GM19467 (cell line): ENCODE measurements at regions not wholly inside any gene's neighbourhood (a gene's known extent, or its start where the extent isn't known, plus 50 kb on each side); places are given as distances from the start of the nearest gene placed in this dataset.
"Not testable (repeated sequence)": the region's sequence is repeated elsewhere in the genome, so short reads cannot be mapped to it uniquely, and the experiment has no call there.

Source experiments
- ATAC-seq: cut with Tn5 transposase; IDR thresholded peaks from one replicate; pipeline ENCODE4 v1.9.1; 2021; ENCODE audit warnings: mild to moderate bottlenecking, moderate library complexity; ENCODE audit not compliant: unreplicated experiment

DNA sequence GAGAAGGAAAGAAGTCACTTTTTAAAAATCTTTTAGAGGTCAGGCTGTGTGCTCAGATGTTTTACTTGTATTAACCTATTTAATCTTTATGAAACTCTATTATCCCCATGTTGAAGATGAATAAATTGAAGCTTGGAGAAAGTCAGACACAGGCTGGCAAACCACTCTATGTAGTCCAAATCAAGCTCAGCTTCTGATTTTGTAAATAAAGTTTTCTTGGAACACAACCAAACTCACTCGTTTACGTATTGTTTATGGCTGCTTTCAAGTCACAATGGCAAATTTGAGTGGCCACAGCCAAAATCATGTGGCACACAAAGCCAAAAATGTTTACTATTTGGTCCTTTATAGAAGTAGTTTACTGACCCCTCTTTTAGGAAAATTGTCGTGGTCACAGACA, 596.0 kb upstream of the CDH11 start:
- no peak for ATAC-seq

DNA sequence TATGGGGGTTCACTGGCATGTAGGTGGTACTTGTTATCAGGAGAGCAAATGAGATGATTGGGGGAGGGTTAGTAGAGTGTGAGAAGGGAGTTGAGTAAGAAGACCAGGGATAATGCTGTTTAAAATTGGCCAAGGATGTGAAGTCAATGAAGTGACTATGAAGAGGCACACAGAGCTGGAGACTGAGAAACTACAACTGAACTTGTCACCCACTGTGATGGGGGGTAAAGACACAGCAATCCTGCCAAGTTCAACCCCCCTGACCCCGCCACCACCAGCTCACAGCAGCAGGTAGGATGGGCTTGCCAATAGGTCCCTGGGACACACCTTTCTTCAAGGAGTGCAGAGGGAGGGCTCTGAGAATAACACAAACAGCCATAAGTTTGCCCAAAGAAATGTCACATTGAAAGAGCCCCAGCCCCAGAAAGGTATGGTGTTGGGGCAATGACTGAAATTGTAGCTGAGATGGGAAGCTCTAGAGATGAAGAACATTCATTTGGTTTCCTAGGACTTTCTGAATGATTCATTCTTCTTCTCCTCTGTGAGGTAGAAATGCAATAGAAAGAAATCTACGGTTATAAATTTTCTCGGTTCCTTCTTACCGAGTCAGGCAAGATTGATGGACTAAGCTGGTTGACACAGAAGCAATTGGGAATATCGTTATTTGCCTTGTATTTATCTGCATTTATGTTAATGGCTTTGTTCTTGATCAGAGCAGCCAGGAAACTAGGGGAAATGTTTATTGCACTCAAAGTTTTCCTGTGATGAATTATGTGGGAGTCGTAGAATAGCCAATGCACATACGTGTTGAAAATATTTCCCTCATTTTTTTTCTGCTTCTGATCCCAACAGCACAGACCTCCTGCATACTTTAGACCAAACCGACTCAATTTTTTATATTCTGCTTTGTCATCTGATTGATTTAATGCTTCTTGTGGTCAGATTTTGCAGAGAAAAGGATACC, 595.2 kb upstream of the CDH11 start:
- no peak for ATAC-seq

DNA sequence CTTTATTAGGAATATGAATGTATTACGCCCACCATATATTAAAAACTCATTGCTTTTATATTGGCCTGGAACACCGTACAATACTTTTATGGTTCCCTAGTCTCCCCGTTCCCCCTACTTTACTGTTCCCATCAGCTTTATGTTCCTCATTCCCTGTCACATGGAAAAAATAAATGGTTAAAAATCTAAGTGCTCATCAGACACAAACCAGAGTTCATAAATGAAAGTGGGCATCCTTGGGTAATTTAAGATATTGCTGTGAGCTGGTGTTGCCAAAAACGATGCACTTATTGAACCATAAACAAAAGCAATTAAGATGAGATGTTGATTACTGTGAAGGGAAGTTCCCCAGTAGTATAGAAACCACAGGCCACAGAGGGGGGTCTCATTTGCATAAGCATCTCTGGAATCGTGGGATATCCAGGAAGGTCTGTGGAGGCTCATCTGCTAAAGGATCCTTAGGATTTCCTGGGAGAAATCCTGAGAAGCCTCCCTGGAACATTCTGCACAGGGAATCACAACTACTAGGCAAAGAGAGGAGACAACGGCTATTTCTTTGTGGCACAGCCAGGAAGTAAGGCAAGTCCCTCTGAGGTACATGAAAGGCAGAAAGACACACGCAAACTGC, 591.4 kb upstream of the CDH11 start:
- ATAC-seq, result no peak

DNA sequence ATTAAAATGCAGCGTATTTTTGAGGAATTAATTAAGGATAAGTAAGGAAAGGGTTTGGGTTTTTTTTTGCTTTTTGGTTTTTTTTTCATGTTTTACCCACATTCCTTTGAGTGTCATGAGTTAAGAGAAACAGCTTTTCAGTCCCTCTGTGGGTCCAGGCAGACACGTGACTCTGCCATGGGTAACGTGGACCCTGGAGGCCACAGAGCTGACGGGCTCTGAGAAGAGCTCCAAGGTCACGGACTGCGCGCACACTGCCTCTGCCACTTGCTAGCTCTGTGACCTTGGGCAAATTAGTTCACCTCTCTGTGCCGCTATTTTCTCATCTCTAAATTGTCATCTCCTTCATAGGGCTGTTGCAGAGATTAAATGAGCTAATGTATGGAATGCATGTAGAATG, 588.2 kb upstream of the CDH11 start:
- no peak for ATAC-seq

DNA sequence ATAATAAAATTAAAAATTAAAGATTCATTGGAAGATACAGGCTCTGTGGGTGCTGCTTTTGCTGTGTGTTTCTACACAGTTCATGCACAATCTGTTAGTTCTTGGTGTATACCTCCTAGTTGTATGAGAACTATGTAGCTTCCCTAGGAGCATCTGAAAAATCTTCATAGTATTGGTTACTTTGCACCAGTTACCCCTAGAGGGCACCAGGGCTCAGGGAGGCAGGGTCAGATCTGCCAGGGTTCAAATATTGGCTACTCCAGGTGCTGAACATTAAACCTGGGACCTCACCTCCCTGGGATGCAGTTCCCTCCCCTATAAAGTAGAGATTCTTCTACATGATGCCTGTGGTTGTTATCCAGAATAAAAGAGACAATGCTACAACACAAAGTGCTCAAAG, 583.0 kb upstream of the CDH11 start:
- ATAC-seq, result no peak

DNA sequence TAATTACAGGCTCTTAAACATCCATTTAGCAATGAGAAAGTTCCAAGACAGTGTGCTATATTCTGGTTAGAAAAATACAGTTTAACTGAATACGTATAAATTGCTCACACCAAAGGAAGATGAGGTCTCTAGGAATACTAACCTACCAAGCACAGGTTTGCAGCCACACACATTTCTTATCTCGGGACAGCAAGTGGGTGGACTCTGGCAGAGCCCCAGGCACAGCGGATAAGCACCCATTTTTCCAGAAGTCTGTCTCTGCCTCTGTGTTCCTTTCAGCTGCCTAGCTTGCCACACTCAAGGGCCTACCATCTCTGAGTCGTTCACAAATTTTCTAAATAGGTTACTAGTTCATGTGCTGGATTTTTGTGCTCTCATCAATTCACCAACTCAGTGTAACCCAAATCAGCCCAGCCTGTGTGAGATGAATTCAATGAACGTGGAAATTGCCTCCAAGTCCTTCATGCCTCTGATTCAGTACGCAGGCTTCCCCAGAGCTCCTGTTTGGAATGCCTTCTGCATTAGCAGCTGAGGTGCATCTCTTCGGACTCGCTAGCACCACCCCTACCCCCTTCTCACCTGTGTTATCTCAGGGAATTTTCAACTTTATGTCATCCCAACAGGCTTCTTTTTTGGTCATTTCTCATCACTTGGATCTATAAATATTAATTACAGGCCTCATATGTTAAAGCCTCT, 581.0 kb upstream of the CDH11 start:
- no peak for ATAC-seq

DNA sequence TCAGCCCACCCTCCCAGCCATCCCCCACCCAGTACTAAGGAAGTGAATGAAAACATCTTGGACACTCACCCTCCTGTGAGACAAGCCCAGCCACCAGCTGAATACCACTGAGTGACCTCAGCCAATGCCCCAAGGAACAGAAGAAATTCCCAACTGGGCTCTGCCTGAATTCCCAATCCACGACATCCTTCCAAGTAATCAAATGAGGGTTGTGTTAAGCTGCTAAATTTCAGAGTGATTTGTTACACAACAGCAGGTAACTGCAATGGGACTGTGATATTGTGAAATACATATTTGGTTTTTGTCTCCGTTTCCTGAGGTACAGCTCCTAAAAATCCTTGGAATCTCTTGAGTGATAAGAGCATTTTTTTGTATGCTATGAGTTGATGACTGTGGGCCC, 578.7 kb upstream of the CDH11 start:
- no peak for ATAC-seq

DNA sequence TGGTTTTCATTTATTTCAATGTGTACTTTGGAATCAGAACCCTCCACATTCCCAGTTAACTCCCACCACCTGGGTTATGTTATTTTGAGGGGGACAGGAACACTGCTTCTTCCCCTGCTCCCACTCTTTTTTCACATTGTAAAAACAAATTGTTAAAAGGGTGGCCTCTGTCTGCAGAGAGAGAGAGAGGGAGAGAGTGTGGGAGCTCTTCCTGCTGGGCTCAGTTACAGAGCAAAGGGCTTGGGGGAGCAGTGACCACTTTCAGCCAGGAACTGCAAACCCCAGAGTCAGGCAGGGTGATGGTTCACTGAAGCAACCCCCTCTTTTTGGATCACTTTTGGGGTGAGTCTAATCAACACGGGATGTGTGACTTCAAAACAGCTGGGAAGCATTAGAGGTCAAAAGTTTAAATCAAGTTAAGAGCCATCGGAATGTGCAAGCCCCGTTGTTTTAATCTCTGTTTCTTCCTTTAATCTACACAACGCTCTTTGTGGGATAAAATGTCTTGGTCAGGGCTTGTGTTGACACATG, 577.0 kb upstream of the CDH11 start:
- ATAC-seq, result no peak

DNA sequence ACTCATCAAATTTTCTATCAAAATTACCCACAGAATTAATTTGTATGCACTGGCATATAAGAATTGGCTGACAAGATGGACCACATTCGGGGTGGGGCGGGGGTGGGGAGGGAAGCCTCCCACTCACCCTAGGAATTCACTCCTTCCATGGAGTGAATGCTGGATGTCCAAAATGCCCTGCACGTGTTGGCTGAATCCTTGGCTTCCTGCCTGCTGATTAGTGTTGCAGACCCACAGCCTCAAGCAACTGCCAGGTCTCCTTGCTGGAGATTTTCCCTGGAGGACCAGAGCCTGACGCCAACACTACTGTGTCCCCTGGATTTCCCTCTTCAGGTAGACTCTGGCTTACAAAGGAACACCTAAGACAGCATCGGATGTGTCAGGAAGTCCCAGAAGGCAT, 575.7 kb upstream of the CDH11 start:
- ATAC-seq, result no peak

DNA sequence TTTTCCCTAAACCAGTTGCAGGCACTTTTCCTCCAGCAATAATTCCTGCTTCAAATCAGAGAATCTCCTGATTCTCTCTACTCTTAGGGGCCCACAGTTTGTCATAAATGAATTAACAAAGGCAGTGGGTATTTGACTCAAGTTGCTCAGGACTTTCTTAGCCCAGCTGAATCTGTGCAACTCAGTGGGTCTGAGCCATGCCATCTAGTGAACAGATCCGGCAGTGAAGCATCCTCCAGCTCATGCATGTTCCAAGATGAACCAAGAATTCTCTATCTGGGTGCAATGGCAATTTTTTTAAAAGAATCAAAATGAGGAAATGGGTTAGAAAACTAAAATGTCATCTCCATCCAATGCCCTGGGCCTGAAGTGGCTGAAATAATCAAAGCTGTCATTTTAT, 575.2 kb upstream of the CDH11 start:
- no peak for ATAC-seq

DNA sequence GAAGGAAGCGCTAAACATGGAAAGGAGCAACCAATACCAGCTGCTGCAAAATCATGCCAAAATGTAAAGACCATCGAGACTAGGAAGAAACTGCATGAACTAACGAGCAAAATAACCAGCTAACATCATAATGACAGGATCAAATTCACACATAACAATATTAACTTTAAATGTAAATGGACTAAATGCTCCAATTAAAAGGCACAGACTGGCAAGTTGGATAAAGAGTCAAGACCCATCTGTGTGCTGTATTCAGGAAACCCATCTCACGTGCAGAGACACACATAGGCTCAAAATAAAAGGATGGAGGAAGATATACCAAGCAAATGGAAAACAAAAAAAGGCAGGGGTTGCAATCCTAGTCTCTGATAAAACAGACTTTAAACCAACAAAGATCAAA, 570.0 kb upstream of the CDH11 start:
- ATAC-seq, result not testable (repeated sequence)

DNA sequence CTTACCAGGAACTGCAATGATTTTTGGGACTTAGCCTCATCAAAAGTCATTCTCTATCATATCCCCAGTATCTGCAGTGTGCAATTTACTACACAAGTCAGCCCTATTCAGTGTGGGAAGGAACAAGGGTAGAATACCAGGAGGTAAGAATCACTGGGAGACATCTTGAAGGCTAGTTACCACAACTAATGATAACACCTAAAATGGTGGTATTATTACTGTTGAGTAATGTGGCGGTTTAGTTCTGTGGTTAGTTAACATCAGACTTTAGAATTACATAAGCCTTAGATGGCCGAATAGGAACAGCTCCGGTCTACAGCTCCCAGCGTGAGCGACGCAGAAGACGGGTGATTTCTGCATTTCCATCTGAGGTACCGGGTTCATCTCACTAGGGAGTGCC, 567.9 kb upstream of the CDH11 start:
- no peak for ATAC-seq

DNA sequence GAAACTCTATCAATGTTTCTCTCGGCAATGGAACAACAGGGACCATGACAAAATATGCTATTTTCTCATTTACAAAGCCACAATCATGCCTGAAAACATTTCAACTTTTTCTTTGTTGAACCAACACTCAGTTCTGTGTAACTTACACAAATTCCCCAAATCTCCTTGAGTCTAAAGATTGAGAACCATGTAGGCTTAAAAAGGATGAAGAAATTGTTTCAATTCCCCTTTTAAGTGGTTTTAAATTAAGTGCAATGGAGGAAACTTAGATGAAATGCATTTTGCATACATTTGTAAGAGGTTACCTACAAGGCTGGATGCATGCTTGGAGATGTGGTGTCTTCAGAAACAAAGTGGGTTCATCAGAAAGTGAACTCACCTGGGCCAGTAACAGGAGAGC, 566.4 kb upstream of the CDH11 start:
- ATAC-seq, result no peak

DNA sequence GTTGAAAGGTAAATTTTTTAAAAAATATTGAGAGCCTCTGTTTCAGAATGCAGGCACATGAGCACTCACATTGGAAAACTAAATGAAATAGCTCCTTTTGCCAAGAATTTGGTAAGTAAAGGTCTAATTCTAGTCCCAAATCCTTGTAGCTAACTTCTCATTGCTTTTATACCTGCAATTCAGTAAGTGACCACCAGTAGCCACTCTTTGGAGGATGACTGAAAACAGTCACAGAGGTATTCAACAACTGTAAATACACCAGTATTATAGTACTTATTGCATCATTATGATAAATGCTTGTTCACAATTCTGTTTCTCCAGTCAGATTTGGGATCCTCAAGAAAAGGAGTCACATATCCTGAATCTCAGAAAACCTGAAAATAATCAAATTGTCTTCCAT, 562.4 kb upstream of the CDH11 start:
- ATAC-seq, result no peak

DNA sequence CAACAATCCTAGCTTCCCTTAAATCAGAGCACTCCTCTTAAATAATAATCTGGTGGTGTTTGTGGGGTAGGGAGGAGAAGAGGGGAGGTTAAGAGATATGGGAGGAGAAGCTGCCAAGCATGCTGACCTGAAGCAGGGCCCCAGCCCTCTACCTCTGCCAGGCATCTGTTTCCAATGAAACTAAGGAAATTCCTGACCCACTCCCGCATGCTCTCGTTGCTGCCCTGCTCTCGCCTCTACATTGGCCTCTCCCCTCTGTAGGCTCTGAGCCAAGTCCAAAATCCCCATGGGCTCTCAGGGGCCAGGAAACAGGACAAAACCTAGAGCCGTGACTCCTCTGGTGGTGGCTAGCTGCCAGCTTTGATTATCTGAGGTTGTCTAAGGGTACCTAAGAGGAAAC, 559.5 kb upstream of the CDH11 start:
- no peak for ATAC-seq

DNA sequence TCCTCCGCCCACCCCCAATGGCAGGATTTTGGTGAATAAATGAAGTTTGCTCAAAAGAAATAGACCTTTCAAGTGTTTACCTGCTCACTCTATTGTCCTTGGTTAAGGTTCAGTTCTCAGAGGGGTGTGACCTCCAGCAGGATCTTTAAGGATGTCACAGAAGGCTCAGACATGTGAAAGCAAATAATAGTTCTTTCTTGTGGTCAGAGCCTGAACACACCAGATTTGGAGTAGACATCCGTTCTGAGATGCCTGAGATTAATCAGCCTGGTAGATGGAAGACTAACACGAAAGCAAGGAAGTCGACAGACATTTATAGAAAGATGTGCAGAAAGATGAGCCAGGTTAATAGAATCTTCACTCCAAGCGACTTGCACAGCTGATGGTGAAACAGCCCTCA, 557.9 kb upstream of the CDH11 start:
- ATAC-seq, result no peak

DNA sequence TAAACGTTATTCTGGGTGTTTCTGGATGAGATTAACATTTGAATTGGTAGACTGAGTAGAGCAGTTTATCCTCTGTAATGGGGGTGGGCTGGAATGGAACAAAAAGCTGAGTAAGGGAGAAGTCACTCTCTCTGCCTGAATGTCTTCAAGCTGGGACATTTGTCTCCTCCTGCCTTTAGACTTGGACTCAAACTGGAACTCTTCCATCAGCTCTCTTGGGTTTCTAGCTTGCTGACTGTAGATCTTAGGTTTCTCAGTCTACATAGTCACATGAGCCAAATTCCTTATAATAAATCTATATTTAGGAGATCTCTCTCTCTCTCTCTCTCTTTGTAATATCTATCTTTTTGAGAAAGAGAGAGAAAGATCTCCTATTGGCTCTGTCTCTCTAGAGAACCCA, 553.3 kb upstream of the CDH11 start:
- ATAC-seq, result no peak

DNA sequence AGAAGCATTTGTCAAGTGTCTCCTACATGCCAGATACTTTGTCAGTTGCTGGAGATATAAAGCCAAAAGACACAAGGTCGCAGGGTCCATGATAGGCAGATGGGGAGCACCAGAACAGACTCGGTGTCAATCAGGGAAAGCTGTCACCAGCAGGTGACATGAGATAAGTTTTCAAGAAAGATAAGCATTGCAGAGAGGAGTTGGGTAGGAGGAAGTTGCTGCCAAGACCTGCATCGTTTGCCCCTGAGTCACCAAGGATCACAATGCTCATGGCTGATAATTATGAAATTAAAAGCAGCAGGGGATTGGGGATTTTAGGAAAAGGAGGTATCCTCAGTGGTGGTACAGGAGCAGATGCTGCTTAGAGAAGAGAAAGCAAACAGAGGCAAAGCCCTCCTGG, 551.1 kb upstream of the CDH11 start:
- no peak for ATAC-seq

DNA sequence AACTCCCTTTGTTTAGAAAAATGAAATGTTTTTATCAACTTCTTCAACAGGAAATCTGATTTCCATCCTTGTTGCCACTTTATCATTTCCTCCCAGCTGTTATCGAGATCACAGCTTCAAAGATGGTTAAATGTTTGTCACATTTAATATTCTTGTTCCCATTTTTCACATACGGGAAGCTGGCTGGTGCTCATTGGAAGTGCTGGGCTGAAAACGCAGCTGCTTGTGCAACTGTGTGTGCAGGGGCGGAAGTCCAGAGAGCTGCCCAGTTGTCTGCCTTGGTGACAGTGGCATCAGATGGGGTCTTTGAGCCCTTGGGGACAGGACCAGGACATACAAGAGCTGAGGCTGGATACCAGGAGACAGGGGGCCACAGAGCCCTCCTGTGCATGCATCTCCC, 549.2 kb upstream of the CDH11 start:
- ATAC-seq, result no peak

DNA sequence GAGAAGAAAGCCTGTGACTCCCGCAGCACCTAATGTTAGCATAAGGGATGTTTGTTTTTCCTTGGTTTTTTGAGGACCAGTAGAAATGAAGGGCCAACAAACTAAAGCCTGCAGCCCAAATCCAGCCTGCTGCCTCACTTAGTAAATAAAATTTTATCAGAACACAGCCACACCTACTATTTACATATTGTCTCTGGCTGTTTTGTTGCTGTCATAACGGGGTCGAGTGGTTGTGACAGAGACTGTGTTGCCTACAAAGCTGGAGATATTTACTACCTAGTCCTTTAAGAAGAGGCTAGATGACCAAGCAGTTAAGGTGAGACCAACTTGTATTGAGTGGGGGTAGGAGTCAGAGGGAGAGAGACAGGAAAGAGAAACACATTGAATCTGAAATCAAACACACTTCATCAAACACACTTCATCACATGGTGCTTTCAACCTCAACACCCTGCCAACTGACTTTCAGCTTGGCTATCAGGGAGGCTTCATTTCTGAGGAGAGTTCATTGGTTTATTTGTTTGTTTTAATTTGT, 546.3 kb upstream of the CDH11 start:
- ATAC-seq, result no peak

DNA sequence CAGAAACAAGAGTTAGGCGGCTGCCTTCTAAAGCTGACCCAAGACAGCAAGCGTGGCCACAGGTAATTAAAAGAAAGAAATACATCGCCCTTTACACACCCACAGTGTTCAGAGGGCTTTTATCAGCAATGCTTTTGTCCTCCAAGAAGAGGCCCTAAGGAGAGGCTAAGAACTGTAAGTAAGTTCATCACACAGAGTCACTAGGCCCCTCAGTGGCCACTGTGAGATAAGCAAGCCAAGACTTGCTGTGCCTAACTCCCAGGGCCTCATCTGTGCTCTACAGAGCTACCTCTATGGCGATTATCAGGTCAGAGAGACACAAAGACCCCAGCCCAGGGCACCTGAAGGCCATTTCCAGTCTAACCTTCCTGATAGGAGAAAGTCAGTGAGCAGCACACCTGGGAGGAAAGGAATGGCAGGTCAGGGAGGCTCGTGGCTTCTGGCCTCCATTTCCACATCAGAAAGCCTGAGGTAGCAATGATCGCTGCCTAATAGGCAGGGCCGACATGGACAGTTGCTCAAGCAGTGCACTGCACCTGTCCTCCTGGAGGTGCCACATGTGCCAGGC, 545.2 kb upstream of the CDH11 start:
- no peak for ATAC-seq
